H1 (cell line): ENCODE measurements at regions not wholly inside any gene's neighbourhood (a gene's known extent, or its start where the extent isn't known, plus 50 kb on each side); places are given as distances from the start of the nearest gene placed in this dataset.

ENCODE experiments used
- CTCF ChIA-PET: fragments of 300-600 bp; sonication (Branson Sonifier 250); formaldehyde crosslinking; loops from one replicate; lab custom pipeline; 2021; ENCODE audit not compliant: partially characterized antibody; lab: Charles Lee
- POLR2A ChIA-PET: fragments of 300-600 bp; sonication (Branson Sonifier 250); formaldehyde crosslinking; loops from one replicate; lab custom pipeline; 2021; ENCODE audit warnings: inconsistent platforms; ENCODE audit not compliant: partially characterized antibody; lab: Charles Lee
- DNase-seq, 2 experiments: peaks; one replicate each; pipeline versions ENCODE4 v3.0.0 to v3.0.0-alpha.2; 2010 to 2022; ENCODE audit warnings: low spot score in 2 of 2, low read depth in 1 of 2, mixed read lengths in 1 of 2
- FAIRE-seq: peaks from 2 replicates; lab custom pipeline; 2011; peaks lifted over from hg19 to GRCh38; lab: Jason Lieb, UNC
- H2AFZ ChIP-seq: 2 replicates; pipeline ENCODE4 v1.8.1; 2012; ENCODE audit warnings: low read length, inconsistent platforms
- H2AK5ac ChIP-seq: 2 replicates; pipeline ENCODE4 v1.6.1; 2013; ENCODE audit warnings: low read depth, low read length
- H2BK120ac ChIP-seq: replicated peaks from 2 replicates; pipeline ENCODE3; 2013; ENCODE audit warnings: low read depth, low read length, inconsistent platforms
- H2BK12ac ChIP-seq: 2 replicates; pipeline ENCODE4 v1.6.1; 2013; ENCODE audit warnings: low read depth, low read length
- H2BK15ac ChIP-seq: 2 replicates; pipeline ENCODE4 v1.6.1; 2013; ENCODE audit warnings: low read length
- H2BK20ac ChIP-seq: 2 replicates; pipeline ENCODE4 v1.6.1; 2013; ENCODE audit warnings: low read length
- H2BK5ac ChIP-seq: 2 replicates; pipeline ENCODE4 v1.6.1; 2013; ENCODE audit warnings: low read depth, low read length
- H3K14ac ChIP-seq: 2 replicates; pipeline ENCODE4 v1.6.1; 2013; ENCODE audit warnings: inconsistent platforms; ENCODE audit not compliant: insufficient read length
- H3K18ac ChIP-seq: 2 replicates; pipeline ENCODE4 v1.6.1; 2013; ENCODE audit warnings: low read length; ENCODE audit errors: extremely low read depth
- H3K23ac ChIP-seq: 2 replicates; pipeline ENCODE4 v1.6.1; 2013; ENCODE audit warnings: inconsistent platforms; ENCODE audit not compliant: insufficient read length
- H3K23me2 ChIP-seq: 2 replicates; pipeline ENCODE4 v1.6.1; 2013; ENCODE audit warnings: low read depth, low read length
- H3K27ac ChIP-seq: 2 replicates; pipeline ENCODE4 v1.6.1; 2011; ENCODE audit warnings: low read depth, low read length, inconsistent platforms
- H3K27me3 ChIP-seq, 4 experiments: replicated peaks in 1 of 4; 1 replicate in 1 of 4; 2 replicates in 3 of 4; pipeline versions ENCODE4 v1.6.1 to v1.8.1; 2011 to 2013; ENCODE audit warnings: low read length in 3 of 4, mild to moderate bottlenecking in 3 of 4, inconsistent platforms in 2 of 4, mixed read lengths in 2 of 4, moderate library complexity in 1 of 4; ENCODE audit not compliant: control insufficient read depth in 3 of 4, insufficient read depth in 3 of 4; ENCODE audit errors: extremely low read depth in 1 of 4
- H3K36me3 ChIP-seq, 4 experiments: 2 replicates each; pipeline versions ENCODE4 v1.6.1 to v1.8.1; 2011 to 2013; ENCODE audit warnings: mild to moderate bottlenecking in 4 of 4, low read length in 3 of 4, moderate library complexity in 2 of 4, control low read depth in 1 of 4, inconsistent platforms in 1 of 4; ENCODE audit not compliant: insufficient read depth in 4 of 4, control insufficient read depth in 2 of 4
- H3K4ac ChIP-seq: replicated peaks from 2 replicates; pipeline ENCODE3; 2013; ENCODE audit warnings: low read length, low read depth, mixed read lengths, inconsistent platforms; ENCODE audit not compliant: insufficient read length
- H3K4me1 ChIP-seq, 4 experiments: replicated peaks in 1 of 4; 1 replicate in 1 of 4; 2 replicates in 3 of 4; pipeline versions ENCODE4 v1.6.1 to v1.8.1; 2011 to 2013; ENCODE audit warnings: low read length in 3 of 4, inconsistent platforms in 2 of 4, mixed read lengths in 1 of 4; ENCODE audit not compliant: insufficient read depth in 4 of 4, control insufficient read depth in 3 of 4
- H3K4me2 ChIP-seq, 2 experiments: 2 replicates each; pipeline versions ENCODE4 v1.6.1 to v1.8.1; 2011 to 2013; ENCODE audit warnings: low read depth in 2 of 2, low read length in 2 of 2, control low read depth in 1 of 2, inconsistent platforms in 1 of 2, mild to moderate bottlenecking in 1 of 2; ENCODE audit not compliant: insufficient read depth in 1 of 2
- H3K4me3 ChIP-seq, 4 experiments: fragments of 200-600, 300-600 bp in 1 of 4; sonication (generic), shearing (Covaris generic), sonication (Bioruptor Twin) in 1 of 4; 2 replicates each; pipeline versions ENCODE4 v1.5.1 to v1.8.1; 2011 to 2016; ENCODE audit warnings: low read length in 4 of 4, low read depth in 3 of 4, control low read depth in 2 of 4, inconsistent platforms in 2 of 4, mild to moderate bottlenecking in 2 of 4, mixed read lengths in 1 of 4, moderate library complexity in 1 of 4; ENCODE audit not compliant: insufficient read depth in 2 of 4; ENCODE audit errors: extremely low read depth in 1 of 4
- H3K56ac ChIP-seq: replicated peaks from 2 replicates; pipeline ENCODE3; 2013; ENCODE audit warnings: low read depth, mild to moderate bottlenecking, mixed read lengths, low read length, inconsistent platforms; ENCODE audit not compliant: insufficient read length
- H3K79me1 ChIP-seq: 2 replicates; pipeline ENCODE4 v1.6.1; 2013; ENCODE audit warnings: low read depth, low read length, control low read depth
- H3K79me2 ChIP-seq, 2 experiments: 2 replicates each; pipeline versions ENCODE4 v1.6.1 to v1.8.1; 2012 to 2013; ENCODE audit warnings: low read length in 2 of 2, mild to moderate bottlenecking in 2 of 2, inconsistent platforms in 1 of 2; ENCODE audit not compliant: insufficient read depth in 2 of 2, control insufficient read depth in 1 of 2
- H3K9ac ChIP-seq, 4 experiments: replicated peaks in 1 of 4; 1 replicate in 1 of 4; 2 replicates in 3 of 4; pipeline versions ENCODE4 v1.6.1 to v1.8.1; 2011 to 2013; ENCODE audit warnings: low read depth in 3 of 4, low read length in 3 of 4, control low read depth in 2 of 4, mild to moderate bottlenecking in 2 of 4, moderate library complexity in 2 of 4, inconsistent platforms in 1 of 4; ENCODE audit errors: extremely low read depth in 1 of 4
- H3K9me3 ChIP-seq, 2 experiments: 2 replicates each; pipeline versions ENCODE4 v1.6.1 to v1.8.1; 2012 to 2013; ENCODE audit warnings: mild to moderate bottlenecking in 2 of 2, moderate library complexity in 2 of 2, control low read depth in 1 of 2, inconsistent platforms in 1 of 2, low read depth in 1 of 2, low read length in 1 of 2, mixed read lengths in 1 of 2; ENCODE audit not compliant: insufficient read depth in 2 of 2
- H4K20me1 ChIP-seq, 2 experiments: replicated peaks in 1 of 2; 2 replicates each; pipeline versions ENCODE3 to v1.8.1; 2011 to 2013; ENCODE audit warnings: inconsistent platforms in 2 of 2, low read length in 2 of 2, mild to moderate bottlenecking in 1 of 2; ENCODE audit not compliant: insufficient read depth in 2 of 2, control insufficient read depth in 1 of 2
- H4K5ac ChIP-seq: 2 replicates; pipeline ENCODE4 v1.6.1; 2013; ENCODE audit warnings: low read length, low read depth, mixed read lengths, inconsistent platforms; ENCODE audit not compliant: insufficient read length
- H4K8ac ChIP-seq: 2 replicates; pipeline ENCODE4 v1.8.0; 2013; ENCODE audit warnings: mild to moderate bottlenecking, moderate library complexity, low read length, inconsistent platforms; ENCODE audit not compliant: insufficient read depth; ENCODE audit errors: extremely low read depth
- H4K91ac ChIP-seq: replicated peaks from 2 replicates; pipeline ENCODE3; 2013; ENCODE audit warnings: low read length, mixed read lengths, inconsistent platforms; ENCODE audit not compliant: insufficient read length
- EZH2 ChIP-seq: fragments of 200-600 bp; sonication (generic); IDR thresholded peaks from 2 replicates; pipeline ENCODE4 v1.7.1; 2012; ENCODE audit warnings: low read depth, mild to moderate bottlenecking, moderate library complexity, low read length, inconsistent platforms; ENCODE audit not compliant: severe bottlenecking
- MAFK ChIP-seq: IDR thresholded peaks from 2 replicates; pipeline ENCODE4 v1.6.1; 2012; ENCODE audit warnings: low read depth, mild to moderate bottlenecking, improper control_type of control experiment, low read length
- TF ChIP-seq, protein P1 (sequence below): IDR thresholded peaks from 2 replicates; pipeline ENCODE4 v1.6.1; 2011; ENCODE audit warnings: low read length, improper control_type of control experiment

DNA sequence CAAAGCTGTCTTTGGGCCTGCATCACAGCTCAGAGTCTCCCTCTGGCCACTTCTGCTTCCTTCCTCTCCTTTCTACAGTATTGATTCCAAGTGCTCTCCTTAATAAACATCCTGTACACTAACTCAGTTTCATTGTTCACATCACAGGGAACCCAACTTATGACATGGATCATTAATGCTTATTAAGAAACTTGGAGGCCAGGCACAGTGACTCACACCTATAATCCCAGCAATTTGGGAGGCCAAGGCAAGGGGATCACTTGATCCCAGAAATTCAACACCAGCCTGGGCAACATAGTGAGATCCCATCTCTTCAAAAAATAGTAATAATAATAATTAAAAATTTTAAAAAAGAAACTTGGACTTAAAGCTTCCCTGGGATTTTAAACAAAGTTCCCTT, 89.2 kb upstream of the EFHC2 start:
- H2BK120ac ChIP-seq: no peak overlapping the region
- H2BK5ac ChIP-seq: no peak overlapping the region
- H4K20me1 ChIP-seq: no peaks in the 10 kb centered on the region
- no peaks in the 10 kb centered on the region for H3K79me2 ChIP-seq
- H2BK12ac ChIP-seq: no peak overlapping the region
- no peak overlapping the region for H3K18ac ChIP-seq
- no peak overlapping the region for H3K4me2 ChIP-seq
- H3K79me1 ChIP-seq: no peaks in the 10 kb centered on the region
- no peak overlapping the region for H2BK20ac ChIP-seq
- peak; percentile 100 for FAIRE-seq
- ChIA-PET POLR2A (no interaction called here), CTCF (no interaction called here)
- H3K9me3 ChIP-seq: no peaks in the 10 kb centered on the region
- H3K23ac ChIP-seq: no peak overlapping the region
- H3K14ac ChIP-seq: no peak overlapping the region
- DNase-seq: peak in 1 of 2 experiments; percentile 29
- no peak overlapping the region for H4K8ac ChIP-seq
- H3K27me3 ChIP-seq: no peaks in the 10 kb centered on the region
- no peak overlapping the region for H3K4me3 ChIP-seq
- no peak overlapping the region for H2AFZ ChIP-seq
- H3K4ac ChIP-seq: no peak overlapping the region
- H3K36me3 ChIP-seq: no peaks in the 10 kb centered on the region
- H3K23me2 ChIP-seq: no peaks in the 10 kb centered on the region
- no peaks in the 10 kb centered on the region for H3K4me1 ChIP-seq
- no peak overlapping the region for H2AK5ac ChIP-seq
- H3K56ac ChIP-seq: no peak overlapping the region
- H2BK15ac ChIP-seq: no peak overlapping the region
- H4K91ac ChIP-seq: no peak overlapping the region
- no peak overlapping the region for H3K9ac ChIP-seq
- H4K5ac ChIP-seq: no peak overlapping the region
- H3K27ac ChIP-seq: no peak overlapping the region
- TF ChIP-seq MAFK (no peak), EZH2 (no peak)
- TF ChIP-seq, protein P1, sequence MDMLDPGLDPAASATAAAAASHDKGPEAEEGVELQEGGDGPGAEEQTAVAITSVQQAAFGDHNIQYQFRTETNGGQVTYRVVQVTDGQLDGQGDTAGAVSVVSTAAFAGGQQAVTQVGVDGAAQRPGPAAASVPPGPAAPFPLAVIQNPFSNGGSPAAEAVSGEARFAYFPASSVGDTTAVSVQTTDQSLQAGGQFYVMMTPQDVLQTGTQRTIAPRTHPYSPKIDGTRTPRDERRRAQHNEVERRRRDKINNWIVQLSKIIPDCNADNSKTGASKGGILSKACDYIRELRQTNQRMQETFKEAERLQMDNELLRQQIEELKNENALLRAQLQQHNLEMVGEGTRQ: no peak
